ENCODE measurements at regions not wholly inside any gene's neighbourhood (a gene's known extent, or its start where the extent isn't known, plus 50 kb on each side); places are given as distances from the start of the nearest gene placed in this dataset.

- no peaks in the 10 kb centered on the region for H3K36me3 ChIP-seq
- ATAC-seq (no peak), DNase-seq (no peak)
- intact Hi-C loops (cut with DNase I; ENCODE audit: low total_unique reads), result no loop called here
- no peak overlapping the region for H3K4me3 ChIP-seq
- in situ Hi-C loops (cut with MboI; ENCODE audit: low sequenced_read_pairs in 4 of 4), result no loop called here
- TF ChIP-seq POLR2A (IDR thresholded peaks at IDR 0.05), result no peak
- TF ChIP-seq, protein P1, sequence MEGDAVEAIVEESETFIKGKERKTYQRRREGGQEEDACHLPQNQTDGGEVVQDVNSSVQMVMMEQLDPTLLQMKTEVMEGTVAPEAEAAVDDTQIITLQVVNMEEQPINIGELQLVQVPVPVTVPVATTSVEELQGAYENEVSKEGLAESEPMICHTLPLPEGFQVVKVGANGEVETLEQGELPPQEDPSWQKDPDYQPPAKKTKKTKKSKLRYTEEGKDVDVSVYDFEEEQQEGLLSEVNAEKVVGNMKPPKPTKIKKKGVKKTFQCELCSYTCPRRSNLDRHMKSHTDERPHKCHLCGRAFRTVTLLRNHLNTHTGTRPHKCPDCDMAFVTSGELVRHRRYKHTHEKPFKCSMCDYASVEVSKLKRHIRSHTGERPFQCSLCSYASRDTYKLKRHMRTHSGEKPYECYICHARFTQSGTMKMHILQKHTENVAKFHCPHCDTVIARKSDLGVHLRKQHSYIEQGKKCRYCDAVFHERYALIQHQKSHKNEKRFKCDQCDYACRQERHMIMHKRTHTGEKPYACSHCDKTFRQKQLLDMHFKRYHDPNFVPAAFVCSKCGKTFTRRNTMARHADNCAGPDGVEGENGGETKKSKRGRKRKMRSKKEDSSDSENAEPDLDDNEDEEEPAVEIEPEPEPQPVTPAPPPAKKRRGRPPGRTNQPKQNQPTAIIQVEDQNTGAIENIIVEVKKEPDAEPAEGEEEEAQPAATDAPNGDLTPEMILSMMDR (IDR thresholded peaks at IDR 0.05 in 4 of 5, conservative IDR thresholded peaks at IDR 0.05 in 1 of 5), result no peak
- no peaks in the 10 kb centered on the region for H3K27me3 ChIP-seq
- H3K9me3 ChIP-seq, result no peaks in the 10 kb centered on the region
- no peak overlapping the region for H3K27ac ChIP-seq
- no peaks in the 10 kb centered on the region for H3K4me1 ChIP-seq
Measured at GRCh38 chr4:182113779-182114178, 129.4 kb upstream of the TENM3 start.

GRCh38 chr4:182124359-182124758, 118.8 kb upstream of the TENM3 start:
- Histone ChIP-seq H3K4me1 (no peaks in the 10 kb centered on the region), H3K27ac (no peak overlapping the region), H3K4me3 (no peak overlapping the region), H3K9me3 (no peaks in the 10 kb centered on the region), H3K27me3 (no peaks in the 10 kb centered on the region), H3K36me3 (no peaks in the 10 kb centered on the region)
- TF ChIP-seq POLR2A (IDR thresholded peaks at IDR 0.05), result no peak
- TF ChIP-seq, protein P1 (IDR thresholded peaks at IDR 0.05 in 4 of 5, conservative IDR thresholded peaks at IDR 0.05 in 1 of 5), result no peak
- in situ Hi-C loops (cut with MboI; ENCODE audit: low sequenced_read_pairs in 4 of 4) (no loop called here), intact Hi-C loops (cut with DNase I; ENCODE audit: low total_unique reads) (no loop called here)
- no peak for DNase-seq
- no peak for ATAC-seq

DNA sequence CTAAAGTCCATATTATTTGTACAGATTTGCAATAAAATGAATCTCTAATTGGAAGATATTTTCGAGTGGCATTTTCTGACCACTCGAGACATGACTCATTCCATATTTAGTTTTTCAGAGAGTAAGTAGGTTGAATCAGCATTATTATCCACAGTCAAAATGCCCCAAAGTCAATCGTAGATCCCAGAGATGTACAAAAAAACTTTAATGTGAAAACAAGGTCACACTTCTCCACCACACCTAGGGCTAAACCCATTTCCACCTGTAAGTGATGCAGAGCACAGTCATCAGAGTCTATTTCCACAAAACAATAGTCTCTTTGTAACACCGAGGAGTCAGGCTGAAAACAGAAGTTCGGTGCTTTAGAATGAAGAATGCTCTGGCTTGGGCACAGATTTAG, 117.1 kb upstream of the TENM3 start:
- no peaks in the 10 kb centered on the region for H3K4me1 ChIP-seq
- no peak overlapping the region for H3K27ac ChIP-seq
- ATAC-seq, result no peak
- no peak overlapping the region for H3K4me3 ChIP-seq
- in situ Hi-C loops (cut with MboI; ENCODE audit: low sequenced_read_pairs in 4 of 4), result no loop called here
- no peak for DNase-seq
- no peaks in the 10 kb centered on the region for H3K27me3 ChIP-seq
- H3K9me3 ChIP-seq, result no peaks in the 10 kb centered on the region
- intact Hi-C loops (cut with DNase I; ENCODE audit: low total_unique reads), result no loop called here
- H3K36me3 ChIP-seq, result no peaks in the 10 kb centered on the region
- TF ChIP-seq, protein P1 (IDR thresholded peaks at IDR 0.05 in 4 of 5, conservative IDR thresholded peaks at IDR 0.05 in 1 of 5), result no peak
- TF ChIP-seq POLR2A (IDR thresholded peaks at IDR 0.05), result no peak

GRCh38 chr4:182126603-182127002, 116.6 kb upstream of the TENM3 start:
- no peaks in the 10 kb centered on the region for H3K9me3 ChIP-seq

GRCh38 chr4:182133033-182133432, 110.2 kb upstream of the TENM3 start:
- Histone ChIP-seq H3K4me3 (no peak overlapping the region), H3K27ac (no peak overlapping the region), H3K9me3 (no peaks in the 10 kb centered on the region), H3K27me3 (peaks cover 0 to 5% (median 2%) of the 10 kb centered on the region in 3 donors), H3K4me1 (no peaks in the 10 kb centered on the region), H3K36me3 (no peaks in the 10 kb centered on the region)
- intact Hi-C loops (cut with DNase I; ENCODE audit: low total_unique reads) (no loop called here), in situ Hi-C loops (cut with MboI; ENCODE audit: low sequenced_read_pairs in 4 of 4) (no loop called here)
- ATAC-seq, result no peak
- DNase-seq, result no peak
- TF ChIP-seq, protein P1 (IDR thresholded peaks at IDR 0.05 in 4 of 5, conservative IDR thresholded peaks at IDR 0.05 in 1 of 5), result no peak
- TF ChIP-seq POLR2A (IDR thresholded peaks at IDR 0.05), result no peak

More at GRCh38 chr4:182126603-182127002, 116.6 kb upstream of the TENM3 start:
- DNase-seq, result no peak
- H3K36me3 ChIP-seq, result no peaks in the 10 kb centered on the region
- no peak overlapping the region for H3K27ac ChIP-seq
- no peak for TF ChIP-seq POLR2A (IDR thresholded peaks at IDR 0.05)
- TF ChIP-seq, protein P1 (IDR thresholded peaks at IDR 0.05 in 4 of 5, conservative IDR thresholded peaks at IDR 0.05 in 1 of 5), result no peak
- H3K4me3 ChIP-seq, result no peak overlapping the region
- in situ Hi-C loops (cut with MboI; ENCODE audit: low sequenced_read_pairs in 4 of 4) (no loop called here), intact Hi-C loops (cut with DNase I; ENCODE audit: low total_unique reads) (no loop called here)
- H3K27me3 ChIP-seq, result no peaks in the 10 kb centered on the region
- H3K4me1 ChIP-seq, result no peaks in the 10 kb centered on the region
- no peak for ATAC-seq

All from gastrocnemius medialis (tissue), 4 donors.